Mucosa of gallbladder (tissue), 1 donor: ENCODE measurements at regions not wholly inside any gene's neighbourhood (a gene's known extent, or its start where the extent isn't known, plus 50 kb on each side); places are given as distances from the start of the nearest gene placed in this dataset.

Experiments
- DNase-seq: peaks from one replicate; pipeline ENCODE4 v3.0.0-alpha.2; 2020; ENCODE audit warnings: low spot score
- donor health status: DM: no; HTN: no; CAD: no.

DNA sequence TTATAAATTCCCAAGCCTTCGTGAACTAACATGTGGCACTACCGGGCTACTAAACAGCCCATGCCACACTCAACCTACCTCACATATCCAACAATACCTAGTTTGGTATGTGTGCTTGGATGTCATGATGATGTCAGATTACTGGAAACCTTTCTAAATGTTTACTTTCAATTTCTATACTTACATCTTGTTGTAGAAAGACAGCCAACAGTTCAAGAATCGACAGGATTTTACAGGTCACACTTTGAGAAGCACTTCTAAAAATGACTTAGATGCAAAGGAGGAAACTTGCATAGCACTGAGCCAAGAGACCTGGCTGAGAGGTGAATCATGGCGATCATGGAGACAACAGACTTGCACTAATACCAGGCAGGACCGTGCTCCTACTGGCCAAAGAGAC lies 209.9 kb downstream of the COL4A1 start:
- DNase-seq, result no peak

DNA sequence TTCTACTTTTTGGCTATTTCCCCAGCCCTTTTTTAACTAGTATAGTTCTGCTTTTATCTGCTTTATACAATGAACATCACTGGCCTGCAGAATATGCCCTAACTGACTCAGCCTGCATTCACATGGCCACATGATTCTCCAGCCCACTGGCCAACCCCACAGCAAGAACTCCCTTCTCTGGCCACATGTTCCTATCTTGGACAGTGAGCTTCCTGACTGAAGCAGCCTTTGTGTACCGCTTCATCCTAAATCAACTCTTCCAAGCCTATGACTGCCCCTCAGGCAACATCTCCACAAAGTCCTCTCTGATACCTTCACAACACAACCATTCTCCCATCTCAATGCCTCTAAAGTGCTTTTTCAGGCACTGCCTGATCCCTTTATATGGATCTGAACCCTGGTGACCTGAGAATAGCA lies 214.1 kb downstream of the COL4A1 start:
- no peak for DNase-seq

DNA sequence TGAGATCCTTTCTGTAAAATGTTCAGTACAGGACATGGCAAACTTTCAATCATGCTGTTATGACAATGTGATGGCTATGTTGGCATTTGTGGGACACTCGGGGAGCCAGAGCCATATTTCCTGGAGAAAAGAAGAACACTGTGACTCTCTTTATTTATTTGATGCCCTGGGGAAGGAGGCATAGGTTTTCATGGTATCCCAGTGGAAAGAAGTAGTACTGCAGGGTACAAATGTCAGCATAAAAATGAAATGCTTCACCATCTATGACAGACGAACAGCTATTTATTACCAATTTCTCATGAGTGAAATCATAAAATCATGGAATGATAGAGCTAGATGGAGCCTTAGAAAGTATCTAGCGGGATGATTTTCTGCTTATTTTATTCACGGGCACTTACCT lies 217.1 kb downstream of the COL4A1 start:
- no peak for DNase-seq

DNA sequence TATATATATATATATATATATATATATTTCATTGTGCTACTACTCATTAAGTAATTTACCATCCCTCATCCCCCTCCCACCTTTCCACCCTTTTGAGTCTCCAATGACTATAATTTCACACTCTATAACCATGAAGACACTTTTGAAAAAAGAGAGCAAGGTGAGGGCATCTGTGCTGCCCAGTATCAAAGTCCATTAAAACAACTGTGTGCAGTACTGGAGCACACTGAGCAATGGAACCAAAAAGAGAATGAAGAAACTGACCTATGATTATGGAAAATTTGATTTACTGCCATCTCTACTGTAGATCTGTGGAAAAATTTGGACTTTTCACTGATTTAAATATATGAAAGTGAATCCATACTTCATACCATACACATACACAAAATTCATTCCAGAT lies 217.9 kb downstream of the COL4A1 start:
- DNase-seq, result no peak

DNA sequence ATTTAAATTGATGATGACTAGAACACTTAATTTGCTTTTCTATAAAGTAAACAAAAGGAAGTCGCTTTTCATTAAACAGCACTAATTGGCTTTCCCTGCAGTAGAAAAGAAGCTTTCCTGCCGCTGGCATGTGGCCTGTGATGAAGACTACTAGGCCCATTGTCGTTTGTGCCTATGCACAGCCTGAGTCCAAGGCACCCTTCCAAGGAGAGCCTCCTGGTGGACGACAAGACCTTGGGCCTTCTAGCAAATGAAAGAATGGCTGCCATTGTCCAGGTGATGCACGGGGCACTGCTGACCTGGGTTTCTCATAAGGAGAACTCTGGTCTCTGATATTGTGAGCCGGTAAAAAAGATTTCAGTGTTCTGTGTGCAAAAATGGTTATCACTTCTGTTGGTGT lies 233.0 kb downstream of the COL4A1 start:
- no peak for DNase-seq

DNA sequence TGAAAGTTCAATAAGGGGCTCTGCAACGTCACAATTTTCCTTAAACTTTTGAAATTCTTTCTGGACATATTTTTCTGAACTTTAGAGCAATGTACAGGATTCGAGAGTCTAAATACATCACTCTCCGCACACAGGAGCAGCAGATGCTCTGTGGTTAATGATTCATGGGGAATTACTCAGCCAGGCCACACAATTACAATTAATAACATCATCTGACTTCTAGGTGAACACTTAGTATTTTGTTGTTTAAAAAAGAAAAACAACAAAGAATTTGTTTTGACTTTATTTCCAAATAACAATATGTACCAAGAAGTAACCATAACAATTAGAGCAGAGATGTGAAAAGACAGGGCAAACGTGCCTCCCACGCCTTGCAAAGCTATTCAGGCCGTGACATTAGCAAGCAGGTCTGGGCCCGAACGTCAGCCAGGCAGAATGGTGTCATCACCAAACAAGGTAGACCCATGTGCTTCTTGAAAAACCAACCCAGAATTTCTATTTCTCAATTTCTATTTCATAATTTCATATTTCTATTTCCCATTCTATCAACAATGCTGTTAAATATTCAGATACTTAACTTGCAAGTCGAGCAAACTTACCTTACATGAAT lies 236.3 kb downstream of the COL4A1 start:
- DNase-seq, result no peak

DNA sequence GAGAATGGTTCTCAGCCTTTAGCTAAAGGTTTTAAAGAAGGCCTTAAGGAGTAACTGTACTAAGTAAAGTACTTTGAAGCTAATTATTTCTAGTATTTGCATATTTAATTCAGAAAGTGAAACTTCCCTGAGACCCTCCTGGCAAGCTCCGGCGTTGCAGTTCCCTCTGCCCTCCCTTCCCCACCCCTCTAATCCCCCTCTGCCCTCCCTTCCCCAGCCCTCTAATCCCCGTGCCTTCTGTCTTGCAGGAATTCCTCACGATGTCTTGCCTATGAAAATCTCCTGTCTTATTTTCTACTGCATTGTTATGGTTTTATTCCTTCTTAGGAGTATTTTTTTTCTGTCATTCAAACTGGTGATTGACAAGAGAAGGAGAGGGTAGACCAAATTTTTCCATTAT lies 236.9 kb downstream of the COL4A1 start:
- no peak for DNase-seq

DNA sequence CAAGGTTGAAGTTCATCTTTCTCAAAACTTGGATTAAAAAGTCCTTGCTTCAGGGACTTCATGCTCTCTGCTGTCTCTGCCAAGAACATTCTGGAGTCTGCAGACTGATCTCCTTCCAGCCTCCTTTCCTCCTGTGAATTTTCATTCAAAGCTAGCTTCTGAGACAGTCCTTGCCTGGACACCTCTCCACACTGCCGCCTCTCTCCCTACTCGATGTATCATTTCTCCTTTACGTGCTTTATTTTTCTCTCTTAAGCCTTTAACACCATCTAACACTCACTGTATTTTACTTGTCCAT lies 238.8 kb downstream of the COL4A1 start:
- no peak for DNase-seq

DNA sequence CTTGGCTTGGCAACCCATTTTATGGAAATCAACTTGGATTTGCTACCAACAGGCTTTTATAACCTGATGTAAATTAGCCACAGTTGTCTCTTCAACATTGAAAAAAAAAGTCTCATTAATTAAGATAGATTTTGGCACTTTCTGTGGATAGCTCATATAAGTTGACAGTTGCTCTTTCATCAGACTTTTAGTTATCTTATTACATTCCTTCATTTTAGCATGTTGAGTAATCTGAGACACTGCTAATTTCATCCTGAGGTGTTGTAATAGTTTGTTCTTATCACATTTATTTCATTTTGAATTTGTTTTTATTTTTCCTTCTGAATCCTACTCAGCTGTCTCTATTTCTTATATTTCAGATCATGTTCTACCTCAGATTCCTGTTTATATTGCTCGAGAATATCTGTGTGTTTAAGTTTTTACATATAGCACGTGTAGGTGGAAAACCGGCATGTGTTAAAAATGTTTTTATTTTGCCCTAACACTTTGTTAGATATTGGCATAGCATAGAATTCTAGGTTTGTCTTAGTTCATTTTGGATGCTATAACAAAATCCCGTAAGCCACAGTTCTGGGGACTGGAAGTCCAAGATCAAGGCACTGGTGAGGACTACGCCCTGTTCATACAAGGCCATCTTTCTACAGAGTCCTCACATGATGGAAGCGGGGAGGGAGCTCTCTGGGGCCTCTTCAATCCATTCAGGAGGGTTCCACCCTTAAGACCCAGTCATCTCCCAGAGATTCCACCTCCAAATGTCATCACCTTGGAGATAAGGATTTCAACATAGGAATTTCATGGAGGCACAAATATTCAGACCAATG lies 239.4 kb downstream of the COL4A1 start:
- no peak for DNase-seq

DNA sequence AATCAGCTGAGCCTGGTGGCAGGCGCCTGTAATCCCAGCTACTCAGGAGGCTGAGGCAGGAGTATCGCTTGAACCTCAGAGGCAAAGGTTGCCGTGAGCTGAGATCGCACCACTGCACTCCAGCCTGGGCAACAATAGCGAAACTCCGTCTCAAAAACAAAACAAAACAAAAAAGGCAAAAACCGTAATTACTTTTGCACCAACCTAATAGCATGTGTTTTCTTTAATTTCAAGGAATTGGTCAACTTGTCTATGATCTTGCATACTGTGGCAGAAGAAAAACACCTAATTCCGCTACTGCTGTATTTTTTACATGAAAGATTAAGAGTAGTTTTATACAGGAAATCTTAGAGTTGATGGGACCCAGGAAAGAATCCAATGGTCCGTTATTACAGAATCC lies 241.2 kb downstream of the COL4A1 start:
- no peak for DNase-seq

DNA sequence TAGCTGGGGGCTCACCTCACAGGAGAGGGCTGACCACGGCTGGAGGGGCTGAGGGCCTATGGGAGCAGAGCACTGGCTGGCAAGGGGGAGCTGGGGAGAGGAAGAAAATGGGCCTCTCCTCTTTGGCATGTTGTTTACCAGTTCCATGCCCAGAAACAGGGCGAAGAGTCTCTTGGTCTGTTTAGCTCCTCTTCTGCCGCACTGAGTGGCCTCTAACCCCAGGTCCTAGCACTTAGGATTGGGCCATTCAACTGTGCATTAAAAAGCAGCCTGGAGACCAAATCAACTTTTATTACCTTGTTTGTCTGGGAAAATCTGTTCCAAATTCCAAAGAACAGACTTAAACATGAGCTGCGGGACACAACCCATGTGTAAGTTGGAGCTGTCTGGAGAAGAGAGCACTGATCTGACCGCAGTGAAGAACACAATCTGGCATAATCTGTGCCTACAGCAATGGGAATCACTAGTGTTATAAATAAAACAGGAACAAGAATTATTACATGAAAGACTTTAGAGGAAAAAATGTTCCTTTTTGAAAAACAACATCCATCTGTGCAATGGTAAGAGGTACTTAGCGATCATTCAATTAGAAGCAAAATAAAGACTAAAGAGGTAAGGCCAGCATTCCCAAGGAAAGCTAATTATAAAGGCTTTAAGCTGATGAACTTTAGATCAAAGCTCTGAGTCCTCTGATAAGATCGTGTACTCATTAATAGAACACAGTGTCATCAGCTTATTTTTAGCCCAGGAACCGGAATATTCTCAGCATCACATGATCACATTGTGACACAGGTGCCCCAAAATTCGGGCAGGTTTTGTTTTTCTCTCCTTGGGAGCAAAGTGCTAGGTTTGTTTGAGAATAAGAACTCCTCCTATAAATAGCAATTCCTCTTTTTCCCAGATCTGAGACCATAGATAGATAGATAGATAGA lies 243.2 kb downstream of the COL4A1 start:
- DNase-seq, result no peak

DNA sequence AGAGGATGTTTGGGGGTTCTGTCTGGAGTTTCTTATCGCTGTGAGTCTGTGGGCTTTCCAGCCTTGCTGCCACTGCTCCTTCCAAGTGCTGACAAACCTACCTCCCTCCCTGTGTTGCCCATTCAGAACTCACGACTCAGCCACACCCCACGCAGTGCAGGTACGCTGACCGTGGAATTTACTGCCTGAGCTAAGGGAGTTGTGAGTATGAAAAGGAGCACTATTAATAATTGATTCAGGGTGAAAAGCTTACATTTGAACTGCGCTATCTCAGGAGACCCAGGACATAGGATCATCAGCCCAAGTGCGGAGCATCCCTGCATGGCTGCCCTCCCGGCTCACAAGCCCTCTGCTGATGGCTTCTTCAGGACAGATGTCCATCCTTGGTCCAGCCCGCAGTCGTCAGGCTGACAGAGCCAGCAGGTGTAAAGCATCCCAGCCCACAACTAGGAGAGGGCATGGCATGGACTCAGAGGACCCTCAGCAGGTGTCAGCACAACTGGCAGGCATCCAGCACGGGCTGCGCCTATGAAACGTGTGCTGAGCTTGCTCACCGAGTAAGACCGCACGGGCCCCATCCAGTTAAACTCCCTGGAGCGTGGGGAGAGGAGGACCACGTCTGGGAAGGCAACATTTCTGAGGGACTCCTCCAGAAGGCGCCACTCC lies 244.0 kb downstream of the COL4A1 start:
- no peak for DNase-seq

DNA sequence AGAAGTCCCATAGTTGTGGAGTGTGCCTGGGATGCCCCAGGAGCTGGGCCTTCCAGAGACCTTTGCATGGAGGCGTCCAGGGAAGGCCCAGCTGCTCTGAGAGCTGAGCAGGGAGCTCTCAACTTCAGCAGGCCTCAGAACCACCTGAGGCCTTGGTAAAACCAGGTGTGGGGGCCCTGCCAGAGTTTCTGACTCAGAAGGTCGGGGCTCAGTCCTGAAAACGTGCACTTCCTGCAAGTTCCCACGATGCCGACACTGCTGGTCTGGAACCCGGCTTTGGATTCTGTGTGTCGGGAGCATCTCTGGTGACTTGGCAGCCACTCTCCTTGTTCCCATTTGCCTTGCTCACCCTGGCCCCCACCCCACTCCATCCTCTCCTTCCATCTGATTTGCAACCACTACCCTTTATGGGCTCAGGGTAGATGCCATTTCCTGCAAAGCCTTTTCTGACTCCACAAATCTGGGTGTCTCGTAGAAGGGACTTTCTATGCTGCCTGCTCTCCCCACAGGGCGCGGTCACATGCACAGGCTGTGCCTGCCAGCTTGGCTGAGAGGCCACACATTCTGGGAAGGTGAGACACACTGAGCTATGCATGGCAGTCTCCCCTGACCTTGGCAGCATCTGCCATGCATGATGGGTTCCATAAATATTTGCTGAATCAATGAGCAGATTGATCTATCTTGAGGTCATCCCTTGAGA lies 244.7 kb downstream of the COL4A1 start:
- DNase-seq, result peak; percentile 60

DNA sequence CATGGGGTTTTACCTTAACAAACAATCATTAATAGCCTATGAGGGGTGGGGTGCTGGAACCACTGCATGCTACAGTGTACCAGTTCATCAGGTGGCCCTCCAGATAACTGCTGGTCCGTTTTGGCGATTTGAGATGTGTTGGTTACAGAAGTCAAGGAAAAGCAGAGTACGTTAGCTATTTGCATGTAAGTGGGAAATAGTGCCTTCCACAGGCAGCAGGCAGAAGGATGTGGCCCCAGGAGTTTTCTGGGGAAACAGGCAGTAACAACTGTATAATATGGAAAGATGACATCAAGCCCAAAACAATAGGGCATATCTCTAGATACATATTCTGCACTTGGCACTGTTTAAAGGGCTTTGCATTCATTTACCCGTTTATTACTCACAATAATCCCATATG lies 245.7 kb downstream of the COL4A1 start:
- DNase-seq, result no peak

DNA sequence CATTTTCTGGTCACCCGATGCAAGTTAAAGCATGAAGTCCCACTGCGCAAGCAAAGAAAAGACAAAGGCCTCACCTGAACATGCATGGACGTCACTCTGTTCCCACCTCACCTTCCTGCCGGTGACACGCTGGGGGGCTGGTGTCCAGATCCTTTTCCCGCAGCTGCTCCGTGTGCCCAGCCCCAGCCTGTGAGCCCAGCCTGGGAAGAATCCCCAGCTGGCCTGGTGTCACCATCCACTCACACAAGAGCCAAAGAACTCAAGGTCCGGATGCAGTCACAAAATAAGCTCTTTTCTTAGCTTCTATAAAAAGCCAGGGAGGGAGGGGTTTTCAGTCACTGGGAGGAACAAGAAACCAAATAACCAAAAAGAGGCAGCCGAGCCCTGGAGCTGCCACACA lies 249.9 kb downstream of the COL4A1 start:
- DNase-seq, result no peak

DNA sequence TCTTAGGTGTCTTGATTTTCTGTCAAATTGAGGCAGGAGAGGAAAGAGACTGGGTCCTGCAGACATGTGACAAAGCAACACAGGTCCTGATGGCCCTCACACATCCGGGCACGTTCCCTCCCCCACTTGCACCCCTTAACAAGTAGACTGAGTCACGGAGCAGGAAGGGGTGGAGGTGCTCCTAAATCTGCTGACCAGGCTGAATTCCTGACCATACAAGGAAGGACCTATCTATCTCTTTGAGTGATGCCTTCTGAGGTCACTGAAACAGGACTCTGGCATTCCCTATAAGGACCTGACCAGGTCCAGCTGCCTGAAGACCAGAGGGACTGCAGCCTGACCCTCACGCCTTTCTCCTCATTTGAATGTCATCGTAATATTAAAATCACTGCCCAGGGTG lies 250.3 kb downstream of the COL4A1 start:
- DNase-seq, result no peak

DNA sequence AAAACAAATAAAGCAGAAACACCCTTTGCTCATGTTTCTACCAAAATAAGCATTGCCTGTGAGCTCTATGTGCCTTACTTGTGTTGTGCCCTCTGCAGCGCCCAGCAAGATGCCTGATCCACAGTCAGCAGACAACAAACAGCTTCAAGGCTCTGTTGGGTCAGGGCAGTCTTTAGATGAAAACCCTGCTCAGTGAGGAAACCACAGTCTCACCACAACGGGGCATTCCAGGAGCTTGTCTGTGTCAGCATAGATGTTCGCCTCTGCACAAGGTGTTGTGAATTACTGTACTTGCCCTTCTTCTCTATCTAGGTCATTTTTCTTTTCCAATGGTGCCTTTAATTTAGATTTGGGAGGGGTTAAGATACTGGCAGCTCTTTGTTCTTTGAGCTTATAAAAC lies 251.9 kb downstream of the COL4A1 start:
- DNase-seq, result no peak

DNA sequence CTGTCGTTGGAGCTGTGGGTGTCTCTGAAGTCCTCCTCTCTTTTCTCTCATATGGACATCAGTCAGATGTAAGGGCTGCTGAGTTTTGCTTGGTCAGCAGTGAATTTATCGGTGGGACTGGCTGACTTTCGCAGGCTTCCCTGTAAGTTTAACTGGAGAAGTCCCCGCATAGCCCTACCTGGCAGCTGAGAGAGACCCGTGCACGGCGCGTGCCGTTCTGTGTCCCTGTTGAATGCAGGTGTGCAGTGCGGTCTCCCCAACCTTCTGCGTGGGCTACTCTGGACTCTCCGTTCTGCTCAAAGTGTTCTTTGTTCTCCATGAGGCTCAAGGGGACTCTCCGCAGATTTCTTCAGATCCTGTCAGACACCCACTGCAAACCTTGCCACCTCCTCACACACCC lies 252.9 kb downstream of the COL4A1 start:
- no peak for DNase-seq

DNA sequence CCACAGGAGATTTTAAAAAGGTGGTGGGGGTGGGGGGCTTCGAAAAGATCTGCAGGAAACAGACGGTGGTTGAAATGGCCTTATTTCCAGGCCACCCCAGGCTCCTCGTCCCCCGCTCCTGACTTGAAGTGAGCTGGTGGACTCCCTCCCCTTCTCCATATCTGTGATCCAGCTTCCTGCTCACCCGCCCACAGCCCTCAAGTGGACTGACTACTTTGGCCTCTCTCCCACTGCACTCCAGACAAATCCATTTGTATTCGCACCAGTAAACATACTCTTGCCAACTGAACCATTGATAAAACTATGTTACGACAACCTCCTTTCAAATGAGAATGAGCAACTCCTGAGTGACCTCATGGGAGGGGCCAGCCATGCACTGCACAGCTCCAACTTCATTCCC lies 259.5 kb downstream of the COL4A1 start:
- DNase-seq, result peak; percentile 55

DNA sequence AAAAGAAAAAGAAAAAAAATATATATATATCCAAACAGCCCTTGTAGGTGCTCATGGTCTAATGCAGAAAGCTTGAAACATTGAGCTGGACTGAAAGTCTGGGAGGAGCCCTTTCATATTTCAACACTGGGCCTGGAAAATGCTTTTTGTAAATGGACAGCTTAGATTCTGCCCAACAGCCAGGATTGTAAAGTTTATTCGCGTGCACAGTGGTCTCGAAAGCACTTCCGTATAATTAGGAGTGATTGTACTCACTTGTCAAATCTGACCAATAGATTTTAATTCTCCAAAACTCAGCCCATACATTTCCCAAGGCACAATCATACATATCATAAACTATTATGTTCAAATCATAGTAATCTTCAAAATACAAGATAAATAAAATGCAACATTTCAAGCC lies 260.1 kb downstream of the COL4A1 start:
- DNase-seq, result no peak

DNA sequence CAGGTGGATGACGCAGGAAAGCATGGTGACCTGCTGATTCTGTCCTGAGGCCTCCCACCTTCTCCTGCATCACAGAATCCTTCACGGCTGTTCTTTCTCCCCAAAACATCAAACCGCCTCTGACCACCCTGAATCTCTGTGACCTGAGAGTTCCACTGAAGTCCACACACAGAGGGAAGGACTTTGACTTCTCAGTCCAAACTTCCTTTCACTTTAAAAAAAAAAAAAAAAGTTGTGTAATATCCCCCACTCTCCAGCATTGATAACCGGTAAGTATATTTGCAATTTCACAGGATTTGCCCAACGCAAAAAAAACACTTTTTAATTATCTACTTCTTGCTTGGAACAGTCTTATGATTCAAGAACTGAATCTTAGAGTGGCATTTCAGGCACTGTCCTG lies 259.5 kb upstream of the IRS2 start:
- no peak for DNase-seq

DNA sequence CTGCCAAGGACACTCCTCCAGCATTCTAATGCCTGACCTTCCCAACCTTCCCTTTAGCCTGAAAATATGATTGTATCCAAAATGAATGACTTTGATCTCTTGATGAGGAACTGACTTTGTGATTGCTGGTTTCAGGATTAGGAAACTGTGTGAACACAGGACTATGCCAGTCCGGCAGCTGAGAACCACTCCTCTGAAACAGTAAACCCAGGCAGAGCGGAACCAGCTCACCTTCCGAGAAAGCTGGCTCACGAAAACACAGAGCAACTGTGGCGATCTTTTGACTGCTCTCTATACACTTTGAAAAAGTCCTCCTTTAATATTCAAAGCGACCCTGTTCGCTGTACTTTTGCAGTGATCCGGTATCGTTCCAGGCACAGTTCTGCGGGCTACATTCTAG lies 258.8 kb upstream of the IRS2 start:
- DNase-seq, result no peak
